Calu3 (cell line): ENCODE measurements at regions not wholly inside any gene's neighbourhood (a gene's known extent, or its start where the extent isn't known, plus 50 kb on each side); places are given as distances from the start of the nearest gene placed in this dataset.

Experiments used
- BruUV-seq: library from RNA; stranded (reverse); fragments of 400-500 nt; replicated peaks from 2 replicates; lab custom pipeline; 2021; lab: Mats Ljungman, UMichigan
- CTCF ChIA-PET: fragments of 300-600 bp; sonication (Branson Sonifier 250); formaldehyde crosslinking; loops from one replicate; lab custom pipeline; 2022; ENCODE audit warnings: antibody characterized with exemption; lab: Charles Lee
- DNase-seq: peaks from one replicate; pipeline ENCODE4 v3.0.0; 2022
- H3K27ac Mint-ChIP-seq: one replicate; pipeline ENCODE4 v1.8.0; 2022; ENCODE audit warnings: mixed read lengths; ENCODE audit not compliant: unreplicated experiment
- H3K27me3 Mint-ChIP-seq: one replicate; pipeline ENCODE4 v1.8.0; 2022; ENCODE audit warnings: mixed read lengths; ENCODE audit not compliant: unreplicated experiment
- H3K36me3 Mint-ChIP-seq: one replicate; pipeline ENCODE4 v1.8.0; 2022; ENCODE audit warnings: mild to moderate bottlenecking, moderate library complexity, mixed read lengths; ENCODE audit not compliant: insufficient read depth, unreplicated experiment
- H3K4me1 Mint-ChIP-seq: one replicate; pipeline ENCODE4 v1.8.0; 2022; ENCODE audit warnings: mild to moderate bottlenecking, low read depth, mixed read lengths; ENCODE audit not compliant: unreplicated experiment
- H3K4me3 Mint-ChIP-seq: one replicate; pipeline ENCODE4 v1.8.0; 2022; ENCODE audit warnings: mild to moderate bottlenecking, low read depth, moderate library complexity, mixed read lengths; ENCODE audit not compliant: unreplicated experiment
- H3K9me3 Mint-ChIP-seq: one replicate; pipeline ENCODE4 v1.8.0; 2022; ENCODE audit warnings: low read depth, mixed read lengths; ENCODE audit not compliant: unreplicated experiment
- CTCF ChIP-seq: fragments of 200-600 bp; IDR thresholded peaks from one replicate; pipeline ENCODE4 v1.8.0; 2022; ENCODE audit warnings: antibody characterized with exemption; ENCODE audit not compliant: unreplicated experiment
- intact Hi-C: fragments of 100-400 bp; cut with micrococcal nuclease; formaldehyde crosslinking; loops from one replicate; pipeline ENCODE4 v1.10.0; 2022; ENCODE audit not compliant: unreplicated experiment

DNA sequence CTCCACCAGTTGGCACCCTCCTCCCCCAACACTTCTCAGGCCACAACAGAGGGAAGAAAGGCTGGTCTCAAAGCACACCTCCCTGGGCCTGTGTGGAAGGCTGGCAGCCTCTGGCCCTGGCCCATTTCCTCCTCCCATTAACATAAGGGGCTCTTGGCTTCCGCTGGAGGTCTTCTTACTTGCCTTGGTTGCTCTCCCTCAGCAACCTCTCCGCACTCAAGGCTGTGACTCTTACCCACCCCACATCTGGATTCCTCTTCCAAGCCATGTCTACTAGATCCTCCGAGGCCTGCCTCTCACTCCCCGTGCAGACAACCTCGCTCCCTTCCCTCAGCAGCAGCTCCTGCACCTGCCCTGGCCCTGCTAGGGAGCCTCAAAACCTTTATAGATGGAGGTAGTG, 76.7 kb upstream of the PRNP start:
- Mint-ChIP-seq H3K27me3 (peaks cover 77% of the 10 kb centered on the region), H3K27ac (no peak overlapping the region)

DNA sequence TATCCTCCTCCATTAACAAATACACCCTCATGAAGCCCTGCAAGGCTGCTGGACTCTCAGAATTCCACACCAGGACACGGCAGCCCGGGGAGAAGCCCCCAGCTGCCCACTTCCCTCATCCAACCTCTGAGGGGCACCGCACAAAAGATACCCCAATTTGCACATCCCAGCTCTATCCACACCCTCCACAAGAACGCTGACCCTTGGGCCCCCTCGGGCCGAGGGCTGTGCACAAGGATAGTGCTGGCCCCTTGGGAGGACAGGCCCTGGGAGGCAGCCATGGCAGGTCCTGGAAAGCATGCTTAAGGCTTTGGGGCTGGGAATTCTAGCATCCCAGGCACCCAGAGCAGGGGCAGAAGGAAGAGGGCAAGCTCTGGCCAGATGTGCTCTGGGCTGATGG, 77.4 kb upstream of the PRNP start:
- no peaks in the 10 kb centered on the region for H3K36me3 Mint-ChIP-seq
- no peak overlapping the region for H3K27ac Mint-ChIP-seq
- no peak for DNase-seq
- H3K27me3 Mint-ChIP-seq, result peaks cover 83% of the 10 kb centered on the region
- H3K4me1 Mint-ChIP-seq, result no peaks in the 10 kb centered on the region
- no peak overlapping the region for H3K4me3 Mint-ChIP-seq
- no peak for TF ChIP-seq CTCF
- intact Hi-C loops, result loop anchor here (5.0 to 10.0 kb wide), 3 partner anchors 348 to 586 kb away; no protein-coding TSS in a partner anchor
- H3K9me3 Mint-ChIP-seq, result no peaks in the 10 kb centered on the region
- CTCF ChIA-PET, result no interaction called here
- no TSS peak for BruUV-seq

More for the DNA sequence above, 76.7 kb upstream of the PRNP start:
- Mint-ChIP-seq H3K36me3 (no peaks in the 10 kb centered on the region), H3K9me3 (no peaks in the 10 kb centered on the region), H3K4me3 (no peak overlapping the region), H3K4me1 (no peaks in the 10 kb centered on the region)
- no TSS peak for BruUV-seq
- DNase-seq, result no peak
- no peak for TF ChIP-seq CTCF
- CTCF ChIA-PET, result no interaction called here
- intact Hi-C loops, result loop anchor here (5.0 to 10.0 kb wide), 3 partner anchors 348 to 585 kb away; no protein-coding TSS in a partner anchor

GRCh38 chr20:4607287-4607713, 79.0 kb upstream of the PRNP start:
- CTCF ChIA-PET, result no interaction called here
- TF ChIP-seq CTCF, result peak; percentile 73
- Mint-ChIP-seq H3K4me3 (no peak overlapping the region), H3K36me3 (no peaks in the 10 kb centered on the region), H3K27ac (no peak overlapping the region), H3K4me1 (no peaks in the 10 kb centered on the region), H3K9me3 (no peaks in the 10 kb centered on the region), H3K27me3 (peaks cover 86% of the 10 kb centered on the region)
- intact Hi-C loops, result loop anchor here (2.0 to 10.0 kb wide), 4 partner anchors 114 to 588 kb away; partner anchors contain the start of gene PRND
- BruUV-seq, result no TSS peak
- peak; percentile 39 for DNase-seq

DNA sequence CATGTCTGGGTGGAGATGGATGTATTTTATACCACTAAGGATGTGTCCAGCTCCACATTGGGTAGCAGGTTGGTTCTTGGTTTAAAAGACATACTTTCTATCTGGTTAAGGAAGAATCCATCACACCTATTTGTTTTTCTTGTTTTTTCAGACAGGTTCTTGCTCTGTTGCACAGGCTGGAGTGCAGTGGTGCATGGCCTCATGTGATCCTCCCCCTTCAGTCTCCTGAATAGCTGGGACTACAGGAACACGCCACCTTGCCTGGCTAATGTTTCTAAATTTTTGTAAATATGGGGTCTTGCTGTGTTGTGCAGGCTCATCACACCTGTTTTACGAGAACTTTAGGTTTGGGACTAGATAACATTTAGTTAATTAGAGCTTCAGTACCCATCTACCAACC, 80.2 kb upstream of the PRNP start:
- H3K4me1 Mint-ChIP-seq, result peaks cover 11% of the 10 kb centered on the region
- peaks cover 74% of the 10 kb centered on the region for H3K27me3 Mint-ChIP-seq
- no peak for TF ChIP-seq CTCF
- H3K27ac Mint-ChIP-seq, result no peak overlapping the region
- no peak overlapping the region for H3K4me3 Mint-ChIP-seq
- intact Hi-C loops, result loop anchor here (2.0 to 10.0 kb wide), 4 partner anchors 115 to 589 kb away; partner anchors contain the start of gene PRND
- CTCF ChIA-PET, result no interaction called here
- no peaks in the 10 kb centered on the region for H3K9me3 Mint-ChIP-seq
- no peak for DNase-seq
- H3K36me3 Mint-ChIP-seq, result no peaks in the 10 kb centered on the region
- BruUV-seq, result no TSS peak
